IPS-NIHi7 (cell line): ENCODE measurements at regions not wholly inside any gene's neighbourhood (a gene's known extent, or its start where the extent isn't known, plus 50 kb on each side); places are given as distances from the start of the nearest gene placed in this dataset.

Source experiments
- DNase-seq: peaks from one replicate; pipeline ENCODE4 v3.0.0; 2012; ENCODE audit warnings: mixed read lengths; ENCODE audit errors: extremely low spot score

DNA sequence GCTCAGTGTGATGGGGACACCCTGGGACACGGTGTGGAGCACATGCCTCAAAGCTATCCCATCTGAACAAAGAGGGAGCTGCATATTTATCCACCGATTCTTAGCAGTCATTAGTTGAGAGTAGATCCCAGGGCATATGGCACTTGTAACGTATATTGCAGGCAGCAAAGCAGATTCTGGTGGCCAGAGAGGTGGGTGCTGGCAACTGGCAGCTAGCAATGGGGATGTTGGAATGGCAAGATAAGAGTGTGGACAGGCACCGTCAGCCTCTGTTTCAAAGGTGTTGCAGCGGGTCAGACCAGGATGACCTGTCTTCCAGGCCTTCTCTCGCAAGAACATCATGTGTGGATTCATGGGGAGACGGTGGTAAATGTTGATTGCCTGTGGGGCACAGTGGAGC, 54.0 kb upstream of the ADRA1D start:
- no peak for DNase-seq

DNA sequence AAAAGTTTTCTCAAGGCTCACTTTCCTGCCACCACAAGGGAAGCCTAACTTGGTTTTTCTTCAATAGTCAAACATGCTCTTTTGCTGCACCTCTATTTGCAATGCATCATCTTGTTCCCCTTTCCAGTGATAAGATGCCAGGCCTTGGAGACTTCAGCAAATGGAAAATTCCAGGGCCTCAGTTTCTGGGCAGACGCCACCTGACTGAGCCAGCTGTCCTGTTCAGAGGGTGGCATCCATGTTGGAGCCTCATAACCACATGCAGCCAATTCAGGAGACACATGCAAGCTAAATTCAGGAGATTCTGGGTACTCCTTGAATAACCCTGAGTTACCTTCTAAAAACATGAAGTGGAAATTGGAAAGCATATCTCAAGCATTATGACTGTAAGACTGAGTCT, 51.8 kb upstream of the ADRA1D start:
- DNase-seq, result no peak

DNA sequence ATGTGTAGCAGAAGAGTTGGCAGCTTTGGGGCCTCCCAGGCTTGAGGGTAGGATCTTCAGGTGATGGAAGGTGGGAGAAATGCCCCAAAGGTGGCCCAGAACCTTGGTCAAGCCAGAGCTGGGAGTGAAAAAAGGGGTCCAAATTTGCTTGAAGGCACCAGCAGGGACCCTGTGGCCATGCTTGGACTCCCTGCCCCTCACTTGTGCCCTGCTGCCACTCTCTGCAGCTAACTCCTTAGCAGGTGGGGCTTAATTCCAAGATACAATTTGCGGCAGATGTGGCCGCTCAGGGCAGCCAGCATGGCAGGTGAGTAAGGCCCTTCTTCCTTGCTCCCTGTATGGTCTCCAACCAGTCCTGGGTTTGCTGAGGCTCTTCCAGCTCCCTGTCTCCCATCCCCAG, 51.3 kb upstream of the ADRA1D start:
- DNase-seq, result no peak

DNA sequence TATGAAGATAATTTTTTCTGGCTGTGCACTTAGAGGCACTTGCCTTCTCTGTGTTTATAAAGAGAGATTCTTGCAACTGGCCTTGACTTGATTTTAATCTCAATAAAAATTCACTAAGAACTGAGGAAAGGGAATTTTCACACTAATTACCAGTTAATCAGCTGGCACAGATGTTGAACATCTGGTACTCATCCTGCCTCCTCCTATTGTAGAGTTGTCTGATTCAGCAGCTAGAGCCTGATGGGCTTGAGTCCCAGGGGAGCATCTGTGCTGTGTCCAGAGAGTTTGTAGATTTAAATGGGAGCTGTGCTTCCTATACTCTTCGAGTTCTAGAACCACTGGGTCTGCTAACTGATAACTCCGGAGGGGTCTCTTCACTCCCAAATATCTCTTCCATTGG, 50.7 kb upstream of the ADRA1D start:
- no peak for DNase-seq

DNA sequence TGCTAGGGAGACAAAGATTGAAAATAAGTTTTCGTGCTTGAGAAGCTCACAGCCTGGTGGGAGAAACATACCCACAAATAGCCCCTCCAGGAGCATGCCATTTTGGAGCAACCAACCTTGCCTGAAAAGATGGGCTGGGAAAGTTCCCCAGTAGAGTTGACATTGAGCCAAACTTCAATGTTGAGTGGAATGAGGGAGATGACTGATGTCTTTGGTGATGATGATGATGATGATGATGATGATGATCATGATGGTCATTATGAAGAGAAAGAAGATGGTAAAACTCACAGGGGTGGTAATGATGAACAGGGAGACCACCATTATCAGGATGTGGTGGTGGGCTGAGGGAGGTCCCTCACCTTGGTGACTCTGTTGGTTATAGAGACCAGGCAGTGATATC, 50.1 kb upstream of the ADRA1D start:
- DNase-seq, result no peak
